HG03469 (cell line): ENCODE measurements at regions not wholly inside any gene's neighbourhood (a gene's known extent, or its start where the extent isn't known, plus 50 kb on each side); places are given as distances from the start of the nearest gene placed in this dataset.
"Not testable (repeated sequence)": the region's sequence is repeated elsewhere in the genome, so short reads cannot be mapped to it uniquely, and the experiment has no call there.

ENCODE experiments used
- ATAC-seq: cut with Tn5 transposase; IDR thresholded peaks from one replicate; pipeline ENCODE4 v1.9.1; 2021; ENCODE audit warnings: mild to moderate bottlenecking, moderate library complexity, moderate number of reproducible peaks; ENCODE audit not compliant: unreplicated experiment

GRCh38 chr14:39558525-39558924 is 126.3 kb upstream of the FBXO33 start:
- ATAC-seq: no peak

DNA sequence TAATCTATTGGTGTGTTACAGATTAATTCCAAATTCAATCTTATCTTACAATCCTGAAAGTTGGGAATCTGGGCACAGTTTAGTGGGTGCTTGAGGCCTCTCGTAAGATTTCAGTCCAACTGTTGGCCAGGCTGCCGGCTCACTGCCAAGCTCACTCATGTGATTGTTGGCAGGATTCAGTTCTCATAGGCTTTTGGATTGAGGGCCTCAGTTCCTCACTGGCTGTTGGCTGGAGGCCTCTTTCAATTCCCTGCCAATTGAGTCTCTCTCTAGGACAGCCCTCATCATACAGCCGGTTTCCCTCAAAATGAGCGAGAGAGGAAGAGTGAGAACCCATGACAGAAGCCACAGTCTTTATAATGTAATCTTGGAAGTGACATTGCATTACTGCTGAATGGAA is 123.5 kb upstream of the FBXO33 start:
- ATAC-seq: no peak

GRCh38 chr14:39554576-39554975 is 122.3 kb upstream of the FBXO33 start:
- no peak for ATAC-seq

- ATAC-seq: no peak
These were observed 116.1 kb upstream of the FBXO33 start for GRCh38 chr14:39548358-39548757.

DNA sequence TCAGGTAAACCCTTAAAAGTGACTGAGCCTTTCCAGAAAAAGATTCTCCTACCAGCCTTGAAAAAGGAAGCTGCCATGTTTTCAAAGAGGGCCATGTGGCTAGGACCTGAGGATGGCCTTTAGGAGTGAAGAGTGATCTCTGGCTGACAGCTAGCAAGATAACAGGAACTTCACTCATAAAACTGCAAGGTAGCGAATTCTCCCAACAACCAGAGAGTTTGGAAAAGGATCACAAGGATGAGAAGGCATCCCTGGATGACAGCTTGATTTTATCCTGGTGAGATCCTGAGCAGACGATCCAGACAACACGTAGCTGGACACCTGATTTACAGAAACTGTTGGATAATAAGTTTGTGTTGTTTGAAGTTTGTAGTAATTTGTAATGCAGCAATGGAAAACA is 115.6 kb upstream of the FBXO33 start:
- ATAC-seq: no peak

DNA sequence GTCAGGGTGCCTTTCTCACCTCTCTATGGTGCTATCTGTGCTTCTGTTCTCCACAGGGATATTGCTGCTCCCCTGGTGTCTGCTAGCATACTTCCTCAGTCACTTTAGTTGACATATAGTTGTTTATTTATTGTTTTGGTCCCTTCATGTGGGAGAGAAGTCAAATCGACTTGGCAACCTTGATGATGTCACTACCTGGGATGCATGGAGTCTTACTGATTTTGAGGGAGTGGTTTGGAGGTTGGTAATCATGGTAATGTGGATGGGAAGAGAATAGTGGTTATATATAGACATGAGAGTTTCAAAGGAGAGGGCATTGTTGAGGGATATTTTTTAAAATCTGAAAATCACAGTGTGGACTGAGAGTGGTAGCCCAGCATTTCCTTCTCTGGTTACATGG is 73.6 kb upstream of the FBXO33 start:
- ATAC-seq: no peak

GRCh38 chr14:39500253-39500652 is 68.0 kb upstream of the FBXO33 start:
- ATAC-seq: no peak

GRCh38 chr14:39499514-39499913 is 67.3 kb upstream of the FBXO33 start:
- ATAC-seq: no peak

DNA sequence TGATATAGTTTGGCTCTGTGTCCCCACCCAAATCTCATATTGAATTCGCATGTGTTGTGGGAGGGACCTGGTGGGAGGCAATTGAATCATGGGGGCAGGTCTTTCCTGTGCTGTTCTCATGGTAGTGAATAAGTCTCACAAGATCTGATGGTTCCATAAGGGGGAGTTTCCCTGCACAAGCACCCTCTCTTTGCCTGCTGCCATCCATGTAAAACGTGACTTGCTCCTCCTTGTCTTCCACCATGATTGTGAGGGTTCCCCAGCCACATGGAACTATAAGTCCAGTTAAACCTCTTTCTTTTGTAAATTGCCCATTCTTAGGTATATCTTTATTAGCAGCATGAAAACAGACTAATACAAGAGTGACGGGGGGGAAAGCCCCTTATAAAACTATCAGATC is 65.4 kb upstream of the FBXO33 start:
- not testable (repeated sequence) for ATAC-seq

- no peak for ATAC-seq
These were observed 60.0 kb upstream of the FBXO33 start for GRCh38 chr14:39492267-39492666.

- no peak for ATAC-seq
These were observed 58.9 kb upstream of the FBXO33 start for GRCh38 chr14:39491134-39491571.

DNA sequence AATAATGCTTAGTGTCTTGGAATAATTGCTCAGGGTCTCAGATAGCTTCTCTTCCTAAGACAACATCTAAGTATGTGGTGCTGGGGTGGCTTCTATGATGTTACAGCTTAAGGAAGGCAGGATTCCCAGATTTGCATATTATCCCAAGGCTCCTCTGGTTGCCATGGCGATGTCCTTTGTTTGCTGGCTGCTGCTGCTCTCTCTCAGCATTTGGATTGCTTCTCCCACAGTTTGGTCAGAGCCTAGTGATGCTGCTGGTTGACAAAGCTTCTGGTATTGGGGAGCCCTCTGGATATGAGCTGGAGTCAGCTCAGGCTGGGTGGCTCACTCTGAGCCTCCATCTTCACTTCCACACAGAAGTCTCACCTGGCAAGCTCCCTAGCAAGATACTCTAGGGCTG is 56.4 kb upstream of the FBXO33 start:
- ATAC-seq: no peak

GRCh38 chr14:39483682-39484081 is 51.4 kb upstream of the FBXO33 start:
- no peak for ATAC-seq
